Kidney (tissue), 13 donors: ENCODE measurements at regions not wholly inside any gene's neighbourhood (a gene's known extent, or its start where the extent isn't known, plus 50 kb on each side); places are given as distances from the start of the nearest gene placed in this dataset.
"Not testable (repeated sequence)": the region's sequence is repeated elsewhere in the genome, so short reads cannot be mapped to it uniquely, and the experiment has no call there.

ENCODE experiments used
- DNase-seq, 5 donors: peaks; one replicate each; pipeline ENCODE4 v3.0.0-alpha.2; 2013 to 2020
- FAIRE-seq: peaks from 2 replicates; lab custom pipeline; 2012; peaks lifted over from hg19 to GRCh38; lab: Jason Lieb, UNC
- H3K27ac ChIP-seq, 2 donors: one replicate each; pipeline ENCODE4 v1.7.0; 2013; ENCODE audit warnings: low read depth in 2 of 2, low read length in 2 of 2, inconsistent platforms in 1 of 2
- H3K27me3 ChIP-seq: one replicate; pipeline ENCODE4 v1.7.1; 2013; ENCODE audit warnings: low read length, inconsistent platforms; ENCODE audit not compliant: control insufficient read depth, insufficient read depth
- H3K36me3 ChIP-seq, 3 donors: one replicate each; pipeline versions ENCODE4 v1.7.0 to v1.7.1; 2013; ENCODE audit warnings: low read length in 3 of 3, control low read depth in 1 of 3, inconsistent platforms in 1 of 3; ENCODE audit not compliant: insufficient read depth in 3 of 3, control insufficient read depth in 2 of 3
- H3K4me1 ChIP-seq, 3 donors: one replicate each; pipeline versions ENCODE4 v1.7.0 to v1.7.1; 2013; ENCODE audit warnings: low read length in 3 of 3, inconsistent platforms in 1 of 3, low read depth in 1 of 3; ENCODE audit not compliant: control insufficient read depth in 2 of 3, insufficient read depth in 2 of 3
- H3K4me3 ChIP-seq, 3 donors: one replicate each; pipeline versions ENCODE4 v1.7.0 to v1.8.1; 2013; ENCODE audit warnings: low read length in 3 of 3, control low read depth in 1 of 3, inconsistent platforms in 1 of 3
- H3K9ac ChIP-seq, 3 donors: one replicate each; pipeline versions ENCODE4 v1.7.0 to v1.7.1; 2013; ENCODE audit warnings: low read length in 3 of 3, control low read depth in 1 of 3, inconsistent platforms in 1 of 3
- H3K9me3 ChIP-seq, 3 donors: one replicate each; pipeline versions ENCODE4 v1.7.0 to v1.7.1; 2013; ENCODE audit warnings: low read length in 3 of 3, control low read depth in 1 of 3, inconsistent platforms in 1 of 3; ENCODE audit not compliant: control insufficient read depth in 2 of 3, insufficient read depth in 1 of 3
- intact Hi-C: fragments of 100-400 bp; cut with DNase I; formaldehyde crosslinking; loops from one replicate; pipeline ENCODE4 v1.11.1; 2022
- TF ChIP-seq, protein P1 (sequence below): IDR thresholded peaks from 3 replicates; pipeline ENCODE4 v1.5.1; 2012; ENCODE audit warnings: mild to moderate bottlenecking, moderate library complexity, borderline replicate concordance; ENCODE audit not compliant: insufficient read depth; ENCODE audit errors: extremely low read depth
- donor health status: control.
- donor health status: control.
- donor health status: control.
- donor health status: control.
- donor health status: control.
- donor health status: DM: yes; HTN: yes; CAD: no.
- donor health status: Normal renal cell carcinoma (clear cell type).

DNA sequence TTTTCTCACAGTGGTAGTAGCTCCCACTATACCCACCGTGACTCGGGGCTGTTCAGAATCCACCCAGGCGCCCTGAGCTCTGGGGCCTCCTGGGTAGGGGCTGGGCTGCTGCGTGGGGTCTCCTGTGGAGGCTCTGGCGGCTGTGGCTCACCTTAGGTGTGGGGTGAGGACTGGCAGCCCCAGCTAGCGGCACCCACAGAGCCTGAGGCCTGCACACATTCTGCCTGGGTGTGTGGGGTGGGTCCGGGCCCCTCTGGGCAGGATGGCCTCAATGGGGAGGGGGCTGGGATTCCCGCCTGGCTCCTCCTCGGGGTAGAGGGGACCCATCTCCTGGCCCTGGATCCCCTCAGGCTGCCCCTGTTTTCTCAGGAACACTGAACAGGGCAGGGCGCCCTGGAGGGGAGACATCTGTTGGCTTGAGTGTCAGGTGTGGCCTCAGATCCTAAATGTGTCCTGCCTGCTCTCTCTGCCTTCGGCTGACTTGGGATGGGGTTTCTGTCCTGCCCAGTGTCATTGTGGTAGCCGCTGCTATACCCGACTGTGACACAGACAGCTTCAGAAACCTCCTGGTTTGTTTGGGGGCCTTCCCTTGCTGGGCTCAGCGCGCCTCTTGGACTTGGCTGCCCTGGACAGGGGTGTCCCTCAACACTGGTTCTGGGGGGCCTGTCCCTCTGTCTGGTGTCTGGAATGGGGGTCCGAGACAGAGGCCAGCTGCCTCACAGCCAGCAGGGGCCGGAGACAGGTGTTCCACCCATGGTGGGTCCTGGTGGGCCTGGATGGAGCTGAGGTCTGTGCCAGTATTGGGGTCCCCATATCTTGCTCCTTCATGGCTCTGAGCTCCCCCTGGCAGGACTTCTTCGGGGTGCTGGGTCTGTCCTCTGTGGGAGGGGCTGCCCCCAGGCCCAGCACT, 354.9 kb downstream of the TMEM121 start:
- H3K4me1 ChIP-seq: no peaks in the 10 kb centered on the region
- FAIRE-seq (no peak), DNase-seq (peak in 2 of 5 donors; percentile 15 to 61)
- H3K36me3 ChIP-seq: no peaks in the 10 kb centered on the region
- intact Hi-C loops: no loop called here
- no peaks in the 10 kb centered on the region for H3K9me3 ChIP-seq
- no peak overlapping the region for H3K9ac ChIP-seq
- TF ChIP-seq, protein P1, sequence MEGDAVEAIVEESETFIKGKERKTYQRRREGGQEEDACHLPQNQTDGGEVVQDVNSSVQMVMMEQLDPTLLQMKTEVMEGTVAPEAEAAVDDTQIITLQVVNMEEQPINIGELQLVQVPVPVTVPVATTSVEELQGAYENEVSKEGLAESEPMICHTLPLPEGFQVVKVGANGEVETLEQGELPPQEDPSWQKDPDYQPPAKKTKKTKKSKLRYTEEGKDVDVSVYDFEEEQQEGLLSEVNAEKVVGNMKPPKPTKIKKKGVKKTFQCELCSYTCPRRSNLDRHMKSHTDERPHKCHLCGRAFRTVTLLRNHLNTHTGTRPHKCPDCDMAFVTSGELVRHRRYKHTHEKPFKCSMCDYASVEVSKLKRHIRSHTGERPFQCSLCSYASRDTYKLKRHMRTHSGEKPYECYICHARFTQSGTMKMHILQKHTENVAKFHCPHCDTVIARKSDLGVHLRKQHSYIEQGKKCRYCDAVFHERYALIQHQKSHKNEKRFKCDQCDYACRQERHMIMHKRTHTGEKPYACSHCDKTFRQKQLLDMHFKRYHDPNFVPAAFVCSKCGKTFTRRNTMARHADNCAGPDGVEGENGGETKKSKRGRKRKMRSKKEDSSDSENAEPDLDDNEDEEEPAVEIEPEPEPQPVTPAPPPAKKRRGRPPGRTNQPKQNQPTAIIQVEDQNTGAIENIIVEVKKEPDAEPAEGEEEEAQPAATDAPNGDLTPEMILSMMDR: no peak
- no peaks in the 10 kb centered on the region for H3K27me3 ChIP-seq
- H3K4me3 ChIP-seq: no peak overlapping the region
- no peak overlapping the region for H3K27ac ChIP-seq

DNA sequence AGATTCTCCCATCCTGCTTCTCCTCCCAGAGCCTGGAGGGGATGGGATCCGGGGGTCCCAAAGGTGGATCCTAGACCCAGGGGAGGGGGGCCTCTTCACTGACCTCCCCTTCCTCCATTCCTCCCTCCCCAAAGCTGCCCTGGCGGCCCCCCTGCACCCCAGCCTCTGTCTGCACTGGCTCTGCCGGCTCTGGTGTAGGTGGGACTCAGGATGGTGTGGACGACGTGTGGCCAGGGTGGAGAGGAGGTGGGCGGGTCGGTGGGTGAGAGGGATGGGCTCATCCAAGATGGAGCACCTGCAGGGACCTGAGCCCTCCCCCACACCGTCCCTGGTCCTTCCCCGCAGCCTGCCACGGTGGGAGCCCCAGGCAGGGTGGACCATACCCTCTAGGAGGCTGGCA, 355.6 kb downstream of the TMEM121 start:
- intact Hi-C loops, H3K9me3 ChIP-seq, H3K36me3 ChIP-seq, H3K4me3 ChIP-seq, FAIRE-seq, H3K9ac ChIP-seq, H3K27me3 ChIP-seq, H3K27ac ChIP-seq, H3K4me1 ChIP-seq: not testable (repeated sequence)
- DNase-seq: peak in 1 of 5 donors; percentile 31

DNA sequence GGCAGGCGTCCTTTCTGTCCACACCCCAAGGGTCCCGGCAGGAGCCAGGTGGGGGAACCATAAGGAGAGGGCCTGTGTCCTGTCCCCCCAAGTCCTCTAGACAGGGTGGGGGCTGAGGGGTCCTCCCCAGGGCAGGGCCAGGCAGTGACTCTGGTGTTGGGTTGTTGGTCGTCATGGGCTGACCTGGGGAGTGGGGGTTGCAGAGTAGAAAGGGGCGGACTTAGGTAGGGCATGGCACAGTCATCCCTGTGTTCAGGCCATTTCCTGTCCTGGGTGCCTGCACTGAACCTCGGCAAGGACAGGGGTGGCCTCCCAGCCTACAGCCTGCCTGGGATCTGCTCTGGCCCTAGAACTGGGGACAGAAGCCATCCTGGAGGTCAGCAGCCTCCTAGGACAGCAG, 356.2 kb downstream of the TMEM121 start:
- Histone ChIP-seq H3K4me1 (no peaks in the 10 kb centered on the region), H3K36me3 (no peaks in the 10 kb centered on the region), H3K27ac (no peak overlapping the region), H3K9ac (no peak overlapping the region), H3K27me3 (no peaks in the 10 kb centered on the region), H3K9me3 (no peaks in the 10 kb centered on the region), H3K4me3 (no peak overlapping the region)
- TF ChIP-seq, protein P1: no peak
- FAIRE-seq (no peak), DNase-seq (peak in 1 of 5 donors; percentile 15)
- intact Hi-C loops: no loop called here

DNA sequence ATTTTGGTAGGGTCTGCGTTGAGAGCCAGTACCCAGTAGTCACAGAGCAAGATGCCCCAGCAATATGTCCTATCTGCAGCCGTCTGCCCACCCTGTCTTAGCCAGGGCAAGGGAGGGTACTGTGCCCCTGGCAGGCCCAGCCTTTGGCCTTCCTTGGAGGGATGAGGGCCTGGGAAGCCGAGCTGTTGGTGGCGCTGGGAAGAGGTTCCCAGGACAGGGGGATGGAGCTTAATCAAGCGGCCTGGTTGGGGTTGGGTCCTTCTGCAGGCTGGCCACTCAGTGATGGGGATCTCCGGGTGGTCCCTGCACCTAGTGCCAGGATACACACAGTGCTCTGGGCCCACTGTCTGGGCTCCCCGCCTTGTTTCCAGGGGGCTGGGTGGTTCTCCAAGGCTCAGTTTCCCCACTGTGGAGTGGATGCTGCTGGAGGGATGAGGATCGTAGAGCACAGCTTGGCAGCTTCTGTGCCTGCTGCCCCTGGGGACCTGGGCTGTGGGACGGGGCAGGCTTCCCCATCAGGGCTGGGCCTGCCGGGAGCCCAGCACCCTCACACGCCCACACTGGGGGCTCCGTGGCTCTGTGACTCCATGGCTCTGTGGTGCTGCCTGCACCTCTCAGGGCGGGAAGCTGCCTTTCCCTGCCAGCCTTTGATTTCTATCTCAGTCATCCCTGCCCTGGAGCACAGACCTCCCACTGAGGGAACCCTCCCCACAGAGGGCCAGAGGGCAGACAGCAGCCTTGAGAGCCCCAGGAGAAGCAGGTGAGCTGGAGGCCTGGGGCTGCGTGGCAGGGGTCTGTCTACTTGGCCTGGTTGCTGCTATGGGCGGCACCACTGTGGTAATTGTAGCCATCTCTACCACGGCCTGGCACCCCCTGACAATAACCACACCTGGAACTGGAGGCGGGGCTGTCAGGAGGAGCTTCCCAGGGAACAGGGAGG, 357.0 kb downstream of the TMEM121 start:
- Histone ChIP-seq H3K27me3 (no peaks in the 10 kb centered on the region), H3K4me3 (no peak overlapping the region), H3K27ac (no peak overlapping the region), H3K36me3 (no peaks in the 10 kb centered on the region), H3K9ac (no peak overlapping the region), H3K9me3 (no peaks in the 10 kb centered on the region), H3K4me1 (no peaks in the 10 kb centered on the region)
- no peak for FAIRE-seq
- intact Hi-C loops: no loop called here
- peak in 2 of 5 donors; percentile 9 to 47 for DNase-seq
- TF ChIP-seq, protein P1: no peak

DNA sequence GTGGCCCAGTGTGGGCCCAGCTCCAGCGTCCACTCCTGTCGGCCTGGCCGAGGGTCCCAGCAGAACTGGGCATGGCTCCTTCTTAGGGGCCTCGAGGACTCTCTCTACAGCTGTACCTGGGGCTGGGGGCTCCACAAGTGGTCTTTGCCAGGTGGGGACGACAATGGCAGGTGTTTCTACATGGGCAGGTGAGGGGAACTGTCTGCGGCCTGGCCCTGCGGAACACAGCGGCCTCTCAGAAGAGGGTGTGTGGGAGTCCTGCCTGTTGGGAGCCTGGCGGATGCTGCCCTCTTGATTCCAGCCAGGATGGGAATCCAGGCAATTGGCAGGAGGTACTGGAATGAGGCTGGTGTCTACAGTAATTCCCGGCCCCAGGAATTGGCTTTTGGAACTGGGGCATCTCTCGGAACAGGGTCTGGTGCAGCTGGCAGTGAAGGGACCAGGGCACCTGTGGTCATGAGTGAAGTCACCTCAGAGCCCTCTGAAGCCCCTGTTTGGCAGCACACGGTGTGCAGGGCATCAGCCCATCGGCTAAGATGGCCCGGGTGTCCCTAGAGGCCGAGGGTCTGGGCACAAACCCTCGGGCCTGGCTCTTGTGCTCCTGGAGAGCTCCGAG, 357.9 kb downstream of the TMEM121 start:
- H3K27ac ChIP-seq, H3K9me3 ChIP-seq, H3K27me3 ChIP-seq, FAIRE-seq, H3K9ac ChIP-seq, H3K36me3 ChIP-seq, H3K4me1 ChIP-seq, H3K4me3 ChIP-seq, intact Hi-C loops: not testable (repeated sequence)
- peak in 2 of 5 donors; percentile 15 to 41 for DNase-seq
